ENCODE measurements at regions not wholly inside any gene's neighbourhood (a gene's known extent, or its start where the extent isn't known, plus 50 kb on each side); places are given as distances from the start of the nearest gene placed in this dataset.

DNA sequence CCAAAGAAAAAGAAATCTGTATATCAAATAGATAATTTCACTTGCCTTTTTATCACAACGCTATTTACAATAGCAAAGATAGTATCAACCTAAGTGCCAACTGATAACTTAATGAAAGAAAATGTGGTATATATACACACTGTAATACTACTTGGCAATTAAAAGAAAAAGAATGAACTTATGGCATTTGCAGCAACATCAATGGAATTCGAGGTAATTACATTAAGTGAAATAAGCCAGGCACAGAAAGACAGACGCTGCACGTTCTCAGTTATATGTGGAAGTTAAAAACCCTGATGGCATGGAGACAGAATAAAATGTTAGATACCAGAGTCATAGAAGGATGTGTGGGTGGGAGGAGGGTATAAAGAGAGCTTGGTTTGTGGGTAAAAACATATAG is 1260.5 kb upstream of the PCDH9 start:
- FAIRE-seq (no peak), ATAC-seq (no peak), DNase-seq (ENCODE audit: low read depth, low spot score) (no peak)
- Histone ChIP-seq H2AFZ (ENCODE audit: control insufficient read depth, low read depth, low read length) (no peak overlapping the region), H3K9ac (ENCODE audit: control insufficient read depth, insufficient read depth, low read length) (no peak overlapping the region), H3K4me3 (no peak overlapping the region), H3K9me3 (replicated peaks; ENCODE audit: control insufficient read depth, insufficient read depth, low read length) (no peaks in the 10 kb centered on the region), H4K20me1 (ENCODE audit: control insufficient read depth, insufficient read depth) (no peaks in the 10 kb centered on the region), H3K36me3 (ENCODE audit: control insufficient read depth in 2 of 2, insufficient read depth in 2 of 2, low read length in 1 of 2) (no peaks in the 10 kb centered on the region), H3K4me2 (ENCODE audit: control insufficient read depth, insufficient read depth) (no peak overlapping the region), H3K4me1 (ENCODE audit: control insufficient read depth, insufficient read depth, low read length) (no peaks in the 10 kb centered on the region), H3K27ac (ENCODE audit: control insufficient read depth, insufficient read depth) (no peak overlapping the region), H3K79me2 (ENCODE audit: control insufficient read depth, insufficient read depth, low read length) (no peaks in the 10 kb centered on the region), H3K27me3 (replicated peaks in 1 of 2; ENCODE audit: control insufficient read depth in 2 of 2, insufficient read depth in 2 of 2, low read length in 1 of 2) (no peaks in the 10 kb centered on the region)
- intact Hi-C loops (cut with micrococcal nuclease; ENCODE audit: unreplicated experiment) (no loop called here), in situ Hi-C loops (cut with MboI) (no loop called here)
- ChIA-PET SMC1A (ENCODE audit: uncharacterized antibody, unreplicated experiment) (no interaction called here), CTCF (no interaction called here), RAD21 (ENCODE audit: unreplicated experiment) (no interaction called here), POLR2A (no interaction called here)
- TF ChIP-seq GABPA (IDR thresholded peaks at IDR 0.05; ENCODE audit: low read depth) = no peak
- no peak for TF ChIP-seq MXI1 (IDR thresholded peaks at IDR 0.05; ENCODE audit: low read depth, low read length)
- no peak for TF ChIP-seq MYB (IDR thresholded peaks at IDR 0.05; ENCODE audit: borderline replicate concordance, low read depth, low read length)
- no peak for TF ChIP-seq TBL1XR1 (IDR thresholded peaks at IDR 0.05; ENCODE audit: low read depth, low read length)
- TF ChIP-seq ZNF274 (IDR thresholded peaks at IDR 0.05; ENCODE audit: insufficient read depth, insufficient read length) = no peak
- no peak for TF ChIP-seq SMAD5 (IDR thresholded peaks at IDR 0.05; ENCODE audit: low read depth)
- TF ChIP-seq CREM (IDR thresholded peaks at IDR 0.05; ENCODE audit: low read depth) = no peak
- TF ChIP-seq JUND (IDR thresholded peaks at IDR 0.05; ENCODE audit: low read depth, low read length) = no peak
- TF ChIP-seq POLR2AphosphoS5 (IDR thresholded peaks at IDR 0.05; ENCODE audit: low read length) = no peak
- TF ChIP-seq, protein P1, sequence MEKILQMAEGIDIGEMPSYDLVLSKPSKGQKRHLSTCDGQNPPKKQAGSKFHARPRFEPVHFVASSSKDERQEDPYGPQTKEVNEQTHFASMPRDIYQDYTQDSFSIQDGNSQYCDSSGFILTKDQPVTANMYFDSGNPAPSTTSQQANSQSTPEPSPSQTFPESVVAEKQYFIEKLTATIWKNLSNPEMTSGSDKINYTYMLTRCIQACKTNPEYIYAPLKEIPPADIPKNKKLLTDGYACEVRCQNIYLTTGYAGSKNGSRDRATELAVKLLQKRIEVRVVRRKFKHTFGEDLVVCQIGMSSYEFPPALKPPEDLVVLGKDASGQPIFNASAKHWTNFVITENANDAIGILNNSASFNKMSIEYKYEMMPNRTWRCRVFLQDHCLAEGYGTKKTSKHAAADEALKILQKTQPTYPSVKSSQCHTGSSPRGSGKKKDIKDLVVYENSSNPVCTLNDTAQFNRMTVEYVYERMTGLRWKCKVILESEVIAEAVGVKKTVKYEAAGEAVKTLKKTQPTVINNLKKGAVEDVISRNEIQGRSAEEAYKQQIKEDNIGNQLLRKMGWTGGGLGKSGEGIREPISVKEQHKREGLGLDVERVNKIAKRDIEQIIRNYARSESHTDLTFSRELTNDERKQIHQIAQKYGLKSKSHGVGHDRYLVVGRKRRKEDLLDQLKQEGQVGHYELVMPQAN (conservative IDR thresholded peaks at IDR 0.05) = no peak
- TF ChIP-seq ZBED1 (IDR thresholded peaks at IDR 0.05; ENCODE audit: borderline replicate concordance) = no peak
- TF ChIP-seq LARP7 (IDR thresholded peaks at IDR 0.05) = no peak
- 19% methylated on average over 4 of the region's 4 CpGs for WGBS (ENCODE audit: insufficient coverage, insufficient replicate concordance, low lambda C conversion rate, missing lambda C conversion rate)
- no TSS peak for BruUV-seq (replicated peaks)
